Uterus (tissue), 2 donors: ENCODE measurements at regions not wholly inside any gene's neighbourhood (a gene's known extent, or its start where the extent isn't known, plus 50 kb on each side); places are given as distances from the start of the nearest gene placed in this dataset.

Experiments used
- POLR2A ChIP-seq, 2 donors: fragments of 450-650 bp; IDR thresholded peaks; one replicate each; pipeline ENCODE4 v1.6.1; 2016; ENCODE audit warnings: antibody characterized with exemption in 2 of 2, mild to moderate bottlenecking in 1 of 2, moderate library complexity in 1 of 2
- TF ChIP-seq, protein P1 (sequence below), 4 experiments: fragments of 200-600 bp in 2 of 4; fragments of 450-650 bp in 2 of 4; sonication (generic) in 2 of 4; IDR thresholded peaks; one replicate each; pipeline ENCODE4 v1.5.1; 2016 to 2019; ENCODE audit warnings: antibody characterized with exemption in 4 of 4, mild to moderate bottlenecking in 2 of 4, moderate library complexity in 1 of 4

DNA sequence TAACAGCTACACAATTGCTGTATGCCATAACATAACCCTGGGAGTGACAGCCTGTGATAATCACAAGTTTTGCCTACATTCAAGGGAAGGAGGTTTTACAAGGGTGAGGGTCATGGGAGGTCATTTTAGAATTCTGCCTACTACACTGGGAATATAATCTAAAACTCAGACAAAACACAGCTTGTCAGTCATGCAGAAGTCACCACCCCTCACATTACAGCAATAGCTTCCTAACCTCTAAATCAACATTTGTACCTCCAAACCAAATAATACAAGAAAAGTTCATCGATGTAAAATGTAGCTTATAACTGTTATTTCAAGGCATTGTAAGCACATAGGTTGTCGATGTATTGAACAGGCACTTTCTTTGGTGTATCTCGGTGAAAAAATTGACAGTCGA, 139.0 kb downstream of the FAM114A2 start:
- TF ChIP-seq, protein P1, sequence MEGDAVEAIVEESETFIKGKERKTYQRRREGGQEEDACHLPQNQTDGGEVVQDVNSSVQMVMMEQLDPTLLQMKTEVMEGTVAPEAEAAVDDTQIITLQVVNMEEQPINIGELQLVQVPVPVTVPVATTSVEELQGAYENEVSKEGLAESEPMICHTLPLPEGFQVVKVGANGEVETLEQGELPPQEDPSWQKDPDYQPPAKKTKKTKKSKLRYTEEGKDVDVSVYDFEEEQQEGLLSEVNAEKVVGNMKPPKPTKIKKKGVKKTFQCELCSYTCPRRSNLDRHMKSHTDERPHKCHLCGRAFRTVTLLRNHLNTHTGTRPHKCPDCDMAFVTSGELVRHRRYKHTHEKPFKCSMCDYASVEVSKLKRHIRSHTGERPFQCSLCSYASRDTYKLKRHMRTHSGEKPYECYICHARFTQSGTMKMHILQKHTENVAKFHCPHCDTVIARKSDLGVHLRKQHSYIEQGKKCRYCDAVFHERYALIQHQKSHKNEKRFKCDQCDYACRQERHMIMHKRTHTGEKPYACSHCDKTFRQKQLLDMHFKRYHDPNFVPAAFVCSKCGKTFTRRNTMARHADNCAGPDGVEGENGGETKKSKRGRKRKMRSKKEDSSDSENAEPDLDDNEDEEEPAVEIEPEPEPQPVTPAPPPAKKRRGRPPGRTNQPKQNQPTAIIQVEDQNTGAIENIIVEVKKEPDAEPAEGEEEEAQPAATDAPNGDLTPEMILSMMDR (IDR thresholded peaks at IDR 0.05): no peak
- TF ChIP-seq POLR2A (IDR thresholded peaks at IDR 0.05): no peak
